Common myeloid progenitor, CD34-positive (primary cell): ENCODE measurements at regions not wholly inside any gene's neighbourhood (a gene's known extent, or its start where the extent isn't known, plus 50 kb on each side); places are given as distances from the start of the nearest gene placed in this dataset.

Source experiments
- CTCF ChIA-PET: fragments of 350-600 bp; sonication (Branson Sonifier 250); formaldehyde crosslinking; loops from one replicate; lab custom pipeline; 2021; ENCODE audit warnings: antibody characterized with exemption; lab: Charles Lee
- POLR2A ChIA-PET: fragments of 350-600 bp; sonication (Branson Sonifier 250); formaldehyde crosslinking; loops from one replicate; lab custom pipeline; 2021; ENCODE audit warnings: antibody characterized with exemption; lab: Charles Lee
- DNase-seq, 3 donors: peaks; one replicate each; pipeline versions ENCODE4 v3.0.0 to v3.0.0-alpha.2; 2013
- H3K27ac ChIP-seq, 2 experiments: 1 replicate in 1 of 2; 2 replicates in 1 of 2; pipeline ENCODE4 v1.7.0; 2013; ENCODE audit warnings: inconsistent platforms in 2 of 2, low read length in 2 of 2, mild to moderate bottlenecking in 2 of 2, low read depth in 1 of 2, moderate library complexity in 1 of 2; ENCODE audit not compliant: severe bottlenecking in 2 of 2, insufficient read depth in 1 of 2, poor library complexity in 1 of 2
- H3K27me3 ChIP-seq, 5 experiments: replicated peaks in 2 of 5; 1 replicate in 3 of 5; 2 replicates in 2 of 5; pipeline versions ENCODE4 v1.6.1 to v1.7.0; 2013; ENCODE audit warnings: low read length in 4 of 5, mild to moderate bottlenecking in 2 of 5, moderate library complexity in 2 of 5, inconsistent platforms in 1 of 5; ENCODE audit not compliant: insufficient read depth in 5 of 5, control insufficient read depth in 4 of 5
- H3K36me3 ChIP-seq, 4 experiments: 1 replicate in 2 of 4; 2 replicates in 2 of 4; pipeline versions ENCODE4 v1.6.1 to v1.7.0; 2013; ENCODE audit warnings: low read length in 3 of 4, control low read depth in 1 of 4, mild to moderate bottlenecking in 1 of 4; ENCODE audit not compliant: control insufficient read depth in 4 of 4, insufficient read depth in 4 of 4
- H3K4me1 ChIP-seq, 4 experiments: 1 replicate in 3 of 4; 2 replicates in 1 of 4; pipeline versions ENCODE4 v1.6.1 to v1.7.1; 2013; ENCODE audit warnings: low read length in 3 of 4, mild to moderate bottlenecking in 3 of 4, control low read depth in 1 of 4, inconsistent platforms in 1 of 4, moderate library complexity in 1 of 4; ENCODE audit not compliant: control insufficient read depth in 4 of 4, insufficient read depth in 4 of 4; ENCODE audit errors: control extremely low read depth in 1 of 4
- H3K4me3 ChIP-seq, 7 experiments: 1 replicate in 4 of 7; 2 replicates in 3 of 7; pipeline versions ENCODE4 v1.5.1 to v1.7.0; 2013; ENCODE audit warnings: mild to moderate bottlenecking in 7 of 7, low read length in 6 of 7, moderate library complexity in 6 of 7, inconsistent platforms in 2 of 7, low read depth in 2 of 7, control low read depth in 1 of 7; ENCODE audit not compliant: insufficient read depth in 4 of 7, control insufficient read depth in 1 of 7; ENCODE audit errors: extremely low read depth in 1 of 7
- H3K9me3 ChIP-seq, 5 experiments: 1 replicate in 4 of 5; 2 replicates in 1 of 5; pipeline versions ENCODE4 v1.6.1 to v1.7.1; 2013; ENCODE audit warnings: low read length in 4 of 5, mild to moderate bottlenecking in 2 of 5, inconsistent platforms in 1 of 5, low read depth in 1 of 5, moderate library complexity in 1 of 5; ENCODE audit not compliant: control insufficient read depth in 4 of 5, insufficient read depth in 2 of 5; ENCODE audit errors: control extremely low read depth in 1 of 5
- WGBS: methylation state at CpG from one replicate; pipeline ENCODE4 v1.1.5; 2013; ENCODE audit not compliant: insufficient coverage; 5-methylcytosine and 5-hydroxymethylcytosine counted together

- no peak overlapping the region for H3K27ac ChIP-seq
- no peaks in the 10 kb centered on the region for H3K27me3 ChIP-seq
- POLR2A ChIA-PET = no interaction called here
- peaks cover 0 to 7% (median 0%) of the 10 kb centered on the region in 4 experiments for H3K4me1 ChIP-seq
- no peaks in the 10 kb centered on the region for H3K9me3 ChIP-seq
- no peak for DNase-seq
- CTCF ChIA-PET = no interaction called here
- 97% methylated on average over 3 of the region's 4 CpGs for WGBS
- H3K4me3 ChIP-seq = no peak overlapping the region
- no peaks in the 10 kb centered on the region for H3K36me3 ChIP-seq
Measured at GRCh38 chr3:23083701-23084100, 119.4 kb upstream of the UBE2E2 start.

GRCh38 chr3:23084367-23084766 lies 118.8 kb upstream of the UBE2E2 start:
- POLR2A ChIA-PET = no interaction called here
- H3K36me3 ChIP-seq = no peaks in the 10 kb centered on the region
- CTCF ChIA-PET = no interaction called here
- H3K27me3 ChIP-seq = no peaks in the 10 kb centered on the region
- no peak for DNase-seq
- H3K9me3 ChIP-seq = no peaks in the 10 kb centered on the region
- no peak overlapping the region for H3K4me3 ChIP-seq
- no peak overlapping the region for H3K27ac ChIP-seq
- peaks cover 0 to 7% (median 0%) of the 10 kb centered on the region in 4 experiments for H3K4me1 ChIP-seq

- no peak overlapping the region for H3K4me3 ChIP-seq
- no CpG with 5 or more reads among the region's 1 CpG for WGBS
- ChIA-PET CTCF (no interaction called here), POLR2A (no interaction called here)
- DNase-seq = no peak
- H3K9me3 ChIP-seq = no peaks in the 10 kb centered on the region
- H3K27ac ChIP-seq = no peak overlapping the region
- H3K27me3 ChIP-seq = no peaks in the 10 kb centered on the region
- H3K4me1 ChIP-seq = peaks cover 0 to 1% (median 0%) of the 10 kb centered on the region in 4 experiments
- no peaks in the 10 kb centered on the region for H3K36me3 ChIP-seq
Measured at GRCh38 chr3:23085261-23085660, 117.9 kb upstream of the UBE2E2 start.

- Histone ChIP-seq H3K27me3 (no peaks in the 10 kb centered on the region), H3K4me3 (no peak overlapping the region), H3K4me1 (no peaks in the 10 kb centered on the region), H3K9me3 (no peaks in the 10 kb centered on the region), H3K36me3 (no peaks in the 10 kb centered on the region), H3K27ac (no peak overlapping the region)
- no peak for DNase-seq
- WGBS = 97% methylated on average over 4 of the region's 4 CpGs
- CTCF ChIA-PET = no interaction called here
- POLR2A ChIA-PET = no interaction called here
Measured at GRCh38 chr3:23086331-23086730, 116.8 kb upstream of the UBE2E2 start.

- WGBS = 100% methylated on average over 1 of the region's 2 CpGs
- Histone ChIP-seq H3K4me1 (no peaks in the 10 kb centered on the region), H3K9me3 (no peaks in the 10 kb centered on the region), H3K4me3 (no peak overlapping the region), H3K27ac (no peak overlapping the region), H3K36me3 (no peaks in the 10 kb centered on the region), H3K27me3 (no peaks in the 10 kb centered on the region)
- DNase-seq = no peak
- CTCF ChIA-PET = no interaction called here
- POLR2A ChIA-PET = no interaction called here
Measured at GRCh38 chr3:23086831-23087230, 116.3 kb upstream of the UBE2E2 start.

- DNase-seq = no peak
- ChIA-PET POLR2A (no interaction called here), CTCF (no interaction called here)
- H3K9me3 ChIP-seq = no peaks in the 10 kb centered on the region
- no peaks in the 10 kb centered on the region for H3K4me1 ChIP-seq
- WGBS = no CpG with 5 or more reads among the region's 5 CpGs
- no peaks in the 10 kb centered on the region for H3K27me3 ChIP-seq
- no peaks in the 10 kb centered on the region for H3K36me3 ChIP-seq
- no peak overlapping the region for H3K4me3 ChIP-seq
- no peak overlapping the region for H3K27ac ChIP-seq
Measured at GRCh38 chr3:23094412-23094811, 108.7 kb upstream of the UBE2E2 start.

GRCh38 chr3:23094890-23095462 lies 108.2 kb upstream of the UBE2E2 start:
- DNase-seq = no peak
- WGBS = 87% methylated on average over 3 of the region's 4 CpGs
- no peak overlapping the region for H3K4me3 ChIP-seq

More at GRCh38 chr3:23094890-23095462, 108.2 kb upstream of the UBE2E2 start:
- no peaks in the 10 kb centered on the region for H3K4me1 ChIP-seq
- no peaks in the 10 kb centered on the region for H3K9me3 ChIP-seq
- H3K36me3 ChIP-seq = no peaks in the 10 kb centered on the region
- H3K27ac ChIP-seq = no peak overlapping the region
- H3K27me3 ChIP-seq = no peaks in the 10 kb centered on the region
- ChIA-PET CTCF (no interaction called here), POLR2A (no interaction called here)
